GM12872 (cell line): ENCODE measurements at regions not wholly inside any gene's neighbourhood (a gene's known extent, or its start where the extent isn't known, plus 50 kb on each side); places are given as distances from the start of the nearest gene placed in this dataset.

Experiments
- TF ChIP-seq, protein P1 (sequence below): IDR thresholded peaks from 3 replicates; pipeline ENCODE4 v1.5.1; 2011; ENCODE audit warnings: low read depth, mild to moderate bottlenecking, low read length, moderate library complexity; ENCODE audit not compliant: insufficient read depth

DNA sequence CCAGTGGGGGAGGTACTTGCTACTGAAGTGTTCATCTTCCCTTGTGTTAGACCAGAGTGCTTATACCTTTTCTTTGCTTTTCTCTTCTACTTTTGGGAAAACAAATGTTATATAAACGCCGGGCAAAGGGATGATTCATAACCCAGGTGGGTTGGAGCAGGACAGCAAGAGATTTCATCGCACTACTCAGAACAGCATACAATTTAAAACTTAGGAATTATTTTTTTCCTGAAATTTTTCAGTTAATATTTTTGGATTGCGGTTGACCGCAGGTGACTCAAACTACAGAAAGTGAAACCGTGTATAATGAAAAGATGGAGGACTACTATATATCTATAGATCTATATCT lies 270.0 kb upstream of the RGMA start:
- TF ChIP-seq, protein P1, sequence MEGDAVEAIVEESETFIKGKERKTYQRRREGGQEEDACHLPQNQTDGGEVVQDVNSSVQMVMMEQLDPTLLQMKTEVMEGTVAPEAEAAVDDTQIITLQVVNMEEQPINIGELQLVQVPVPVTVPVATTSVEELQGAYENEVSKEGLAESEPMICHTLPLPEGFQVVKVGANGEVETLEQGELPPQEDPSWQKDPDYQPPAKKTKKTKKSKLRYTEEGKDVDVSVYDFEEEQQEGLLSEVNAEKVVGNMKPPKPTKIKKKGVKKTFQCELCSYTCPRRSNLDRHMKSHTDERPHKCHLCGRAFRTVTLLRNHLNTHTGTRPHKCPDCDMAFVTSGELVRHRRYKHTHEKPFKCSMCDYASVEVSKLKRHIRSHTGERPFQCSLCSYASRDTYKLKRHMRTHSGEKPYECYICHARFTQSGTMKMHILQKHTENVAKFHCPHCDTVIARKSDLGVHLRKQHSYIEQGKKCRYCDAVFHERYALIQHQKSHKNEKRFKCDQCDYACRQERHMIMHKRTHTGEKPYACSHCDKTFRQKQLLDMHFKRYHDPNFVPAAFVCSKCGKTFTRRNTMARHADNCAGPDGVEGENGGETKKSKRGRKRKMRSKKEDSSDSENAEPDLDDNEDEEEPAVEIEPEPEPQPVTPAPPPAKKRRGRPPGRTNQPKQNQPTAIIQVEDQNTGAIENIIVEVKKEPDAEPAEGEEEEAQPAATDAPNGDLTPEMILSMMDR, result no peak

DNA sequence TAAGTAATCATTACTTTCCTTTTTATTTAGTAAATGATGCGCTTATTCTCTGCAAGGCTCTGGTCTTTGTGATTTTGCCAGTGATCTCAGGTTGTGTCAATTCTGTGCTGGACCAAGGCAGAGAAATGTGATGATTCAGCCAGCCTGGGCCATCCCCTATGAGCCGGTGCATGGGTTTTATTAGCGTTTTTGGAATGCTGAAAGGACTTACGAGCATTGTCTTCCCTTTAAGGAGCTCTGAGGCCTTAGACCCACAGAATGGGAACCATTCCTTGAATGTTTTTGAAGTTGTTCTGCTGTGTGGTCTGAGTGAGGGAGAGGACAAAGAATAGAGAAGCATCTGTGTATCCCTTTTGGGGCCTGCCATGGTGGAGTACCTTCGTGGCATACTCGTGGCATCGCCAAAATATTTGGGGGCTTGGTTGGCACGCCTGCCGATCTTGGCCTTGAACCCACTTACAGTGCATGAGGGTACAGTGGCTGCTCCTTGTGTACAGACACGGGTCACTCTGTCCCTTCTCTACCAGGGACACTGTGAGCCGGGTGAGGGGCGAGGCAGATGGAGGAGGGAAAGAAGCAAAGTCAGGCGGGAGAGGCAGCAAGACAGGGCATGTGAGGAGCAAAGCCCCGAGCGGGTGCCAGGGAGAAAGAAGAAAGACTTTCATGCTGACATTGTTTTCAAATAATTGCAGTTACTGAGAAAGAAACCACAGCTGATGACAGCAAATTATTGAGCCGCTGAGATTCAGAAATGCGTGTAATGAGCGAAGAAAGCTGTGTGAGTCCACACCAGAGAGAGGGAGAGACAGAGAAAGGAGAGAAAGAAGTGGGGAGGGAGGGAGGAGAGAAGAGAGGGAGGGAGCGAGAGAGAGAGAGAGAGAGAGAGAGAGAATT lies 269.4 kb upstream of the RGMA start:
- TF ChIP-seq, protein P1, result no peak

DNA sequence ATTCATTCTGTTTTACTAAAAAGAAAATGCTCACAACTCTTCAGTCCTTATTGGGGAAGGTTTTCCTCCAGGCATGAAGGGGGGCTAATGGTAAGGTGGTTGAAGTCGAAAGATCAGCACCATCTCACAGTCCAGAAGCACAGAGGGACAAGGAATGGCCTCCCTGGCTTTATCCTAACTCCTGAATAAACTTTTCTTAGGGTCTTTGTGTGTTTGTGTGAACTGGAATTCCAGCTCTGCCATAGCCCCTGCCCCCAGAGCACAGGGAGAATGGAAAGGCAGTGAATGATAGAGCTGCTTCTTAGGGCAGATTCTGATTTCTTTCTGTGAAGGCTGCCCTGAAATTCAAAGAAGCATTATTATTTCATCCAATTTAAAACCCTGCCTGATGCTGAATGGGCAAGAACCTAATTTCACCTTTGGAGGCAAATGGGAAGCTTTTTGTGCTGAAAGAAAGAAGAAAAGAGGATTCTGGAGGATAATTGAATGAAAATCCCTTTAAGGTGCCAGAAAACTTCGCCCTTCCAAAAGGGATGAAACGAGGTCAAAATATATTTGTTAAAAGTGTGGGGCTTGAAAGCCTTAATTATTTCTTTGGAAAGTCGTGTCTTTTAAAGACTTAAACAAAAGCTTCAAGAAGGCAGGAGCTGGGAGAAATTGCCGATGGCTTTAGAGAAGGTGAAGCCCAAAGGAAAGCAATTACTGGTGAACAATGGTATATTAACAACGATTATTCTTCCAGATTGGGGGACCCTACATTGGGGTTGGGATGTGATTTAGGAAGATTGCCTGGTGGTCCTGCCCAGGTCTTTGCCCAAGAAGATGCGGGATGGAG lies 259.9 kb upstream of the RGMA start:
- TF ChIP-seq, protein P1, result no peak

DNA sequence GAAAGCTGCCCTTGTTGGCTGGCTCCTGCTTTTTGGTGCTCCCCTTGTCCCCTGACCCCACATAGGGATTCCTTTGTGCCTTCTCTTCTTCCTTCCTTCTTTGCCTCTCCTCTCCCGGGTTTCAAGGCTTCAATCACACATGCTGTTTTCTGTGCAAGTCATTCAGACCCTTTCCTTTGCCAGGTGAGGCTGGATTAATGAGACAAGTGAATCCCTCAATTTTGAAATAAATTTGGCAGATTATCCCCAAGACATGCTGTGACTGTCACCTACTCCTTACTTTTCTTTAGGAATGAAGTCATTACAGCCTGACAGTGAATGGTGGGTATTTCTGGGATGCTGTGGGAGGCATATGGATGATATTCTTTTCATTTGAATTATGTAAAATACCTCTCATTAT lies 259.0 kb upstream of the RGMA start:
- TF ChIP-seq, protein P1, result no peak

DNA sequence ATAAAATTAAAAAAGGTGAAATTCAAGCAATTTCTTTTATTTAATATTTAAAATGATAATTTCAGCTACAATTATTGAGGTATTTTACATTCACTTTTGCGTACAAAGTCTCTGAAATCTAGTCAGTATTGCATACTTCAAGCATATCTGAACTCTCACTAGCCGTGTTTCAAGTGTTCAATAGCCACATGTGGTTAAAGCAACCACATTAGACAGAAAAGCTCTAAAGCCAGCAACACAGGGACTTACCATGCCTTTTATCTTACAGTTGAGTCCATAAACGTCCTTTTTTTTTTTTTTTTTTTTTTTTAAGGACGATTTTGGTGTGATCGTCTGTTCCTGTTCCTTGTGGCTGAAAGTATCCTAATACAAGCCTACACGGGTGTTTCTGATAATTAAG lies 257.0 kb upstream of the RGMA start:
- TF ChIP-seq, protein P1, result no peak

DNA sequence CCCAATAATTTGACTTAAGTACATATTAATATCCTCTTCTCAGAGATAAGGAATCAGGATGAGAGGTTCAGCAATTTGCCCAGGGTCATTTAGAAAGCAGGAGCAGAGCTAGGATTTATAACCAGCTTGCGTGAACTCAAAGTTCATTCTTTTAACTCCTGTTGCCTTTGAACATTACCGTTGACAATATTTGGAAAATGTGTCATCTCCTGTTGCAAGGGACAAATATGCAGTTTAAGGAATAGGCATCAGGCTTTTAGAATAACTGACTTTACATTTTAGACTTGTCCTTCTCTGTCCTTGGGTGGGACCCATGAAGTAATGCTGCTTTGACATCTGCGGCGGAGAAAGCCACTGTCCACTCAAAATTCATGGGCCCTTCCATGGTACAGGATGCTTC lies 252.2 kb upstream of the RGMA start:
- TF ChIP-seq, protein P1, result no peak

DNA sequence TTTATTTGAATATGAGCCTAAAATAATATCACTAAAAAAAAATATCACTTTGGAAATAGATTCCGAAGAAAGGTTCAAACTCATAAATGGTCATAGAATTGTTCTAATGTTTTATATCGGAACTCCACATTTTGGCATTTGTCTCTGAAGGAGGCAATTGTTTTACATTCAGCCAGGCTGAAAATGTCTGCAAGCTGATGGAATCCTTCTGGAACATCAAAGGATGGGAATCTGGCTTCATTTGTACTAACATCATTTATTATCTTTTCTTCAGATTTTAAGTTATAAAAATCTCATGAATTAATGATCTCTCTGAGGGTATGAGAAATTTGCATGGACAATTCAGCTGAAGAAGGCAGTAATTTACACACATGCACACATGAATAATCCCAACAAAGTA lies 251.4 kb upstream of the RGMA start:
- TF ChIP-seq, protein P1, result no peak
